Panc1 (cell line): ENCODE measurements at regions not wholly inside any gene's neighbourhood (a gene's known extent, or its start where the extent isn't known, plus 50 kb on each side); places are given as distances from the start of the nearest gene placed in this dataset.

Source experiments
- ATAC-seq: fragments of 200-7000 bp; cut with Tn5 transposase; 2 replicates; pipeline ENCODE4 v1.9.1; 2020; ENCODE audit warnings: mild to moderate bottlenecking, moderate library complexity
- BruUV-seq: library from RNA; stranded (reverse); fragments of 400-500 nt; replicated peaks from 2 replicates; lab custom pipeline; 2021; lab: Mats Ljungman, UMichigan
- CTCF ChIA-PET: fragments of 300-600 bp; sonication (Branson Sonifier 250); formaldehyde crosslinking; loops from one replicate; lab custom pipeline; 2022; ENCODE audit warnings: antibody characterized with exemption; lab: Charles Lee
- POLR2A ChIA-PET: fragments of 300-600 bp; sonication (Branson Sonifier 250); formaldehyde crosslinking; loops from one replicate; lab custom pipeline; 2022; ENCODE audit warnings: antibody characterized with exemption; lab: Charles Lee
- DNase-seq: peaks from one replicate; pipeline ENCODE4 v3.0.0-alpha.2; 2010; ENCODE audit warnings: low read depth, low spot score
- H3K27ac ChIP-seq: 2 replicates; pipeline ENCODE4 v1.5.1; 2011; ENCODE audit warnings: mild to moderate bottlenecking, low read length, inconsistent platforms
- H3K27me3 ChIP-seq: fragments of 200-500 bp; sonication (Bioruptor generic); 2 replicates; pipeline ENCODE4 v1.6.0; 2014; ENCODE audit warnings: low read length, inconsistent platforms; ENCODE audit not compliant: control insufficient read depth, insufficient read depth
- H3K36me3 ChIP-seq: fragments of 200-500 bp; sonication (Bioruptor generic); 2 replicates; pipeline ENCODE4 v1.5.1; 2014; ENCODE audit warnings: inconsistent platforms, mild to moderate bottlenecking, low read length, moderate library complexity; ENCODE audit not compliant: control insufficient read depth, insufficient read depth
- H3K4me1 ChIP-seq: 2 replicates; pipeline ENCODE4 v1.5.1; 2011; ENCODE audit warnings: inconsistent platforms, mild to moderate bottlenecking, low read length, moderate library complexity; ENCODE audit not compliant: control insufficient read depth, insufficient read depth
- H3K4me3 ChIP-seq, 2 experiments: 2 replicates each; pipeline ENCODE4 v1.5.1; 2011 to 2012; ENCODE audit warnings: low read depth in 2 of 2, low read length in 2 of 2, mild to moderate bottlenecking in 2 of 2, inconsistent platforms in 1 of 2, moderate library complexity in 1 of 2
- H3K9me3 ChIP-seq: fragments of 200-500 bp; sonication (Bioruptor generic); 2 replicates; pipeline ENCODE4 v1.5.1; 2014; ENCODE audit warnings: low read depth, mild to moderate bottlenecking, inconsistent platforms, low read length, moderate library complexity; ENCODE audit not compliant: control insufficient read depth, insufficient read depth
- POLR2AphosphoS5 ChIP-seq: IDR thresholded peaks from 2 replicates; pipeline ENCODE4 v1.6.1; 2012; ENCODE audit warnings: mild to moderate bottlenecking, low read depth, low read length, moderate library complexity
- SIN3A ChIP-seq: IDR thresholded peaks from 2 replicates; pipeline ENCODE4 v1.6.1; 2012; ENCODE audit warnings: low read depth, mild to moderate bottlenecking, low read length, moderate library complexity, borderline replicate concordance; ENCODE audit not compliant: insufficient read depth
- TCF7L2 ChIP-seq: IDR thresholded peaks from 2 replicates; pipeline ENCODE4 v1.6.1; 2011; ENCODE audit warnings: mild to moderate bottlenecking, low read depth, low read length, inconsistent platforms
- in situ Hi-C: cut with HindIII; loops from 2 replicates; pipeline ENCODE4 v1.10.0; 2016; ENCODE audit warnings: low sequenced_read_pairs, low pct_unique_long_range_greater_than_20kb
- intact Hi-C: fragments of 100-400 bp; cut with micrococcal nuclease; formaldehyde crosslinking; loops from one replicate; pipeline ENCODE4 v1.10.0; 2022; ENCODE audit not compliant: unreplicated experiment
- TF ChIP-seq, protein P1 (sequence below): fragments of 450-650 bp; IDR thresholded peaks from 2 replicates; pipeline ENCODE4 v1.5.1; 2017; ENCODE audit warnings: mild to moderate bottlenecking
- TF ChIP-seq, protein P2 (sequence below), 2 experiments: IDR thresholded peaks; 2 replicates each; pipeline ENCODE4 v1.6.1; 2011 to 2012; ENCODE audit warnings: low read depth in 2 of 2, control low read depth in 1 of 2, low read length in 1 of 2, mild to moderate bottlenecking in 1 of 2, moderate library complexity in 1 of 2; ENCODE audit not compliant: insufficient read depth in 1 of 2

DNA sequence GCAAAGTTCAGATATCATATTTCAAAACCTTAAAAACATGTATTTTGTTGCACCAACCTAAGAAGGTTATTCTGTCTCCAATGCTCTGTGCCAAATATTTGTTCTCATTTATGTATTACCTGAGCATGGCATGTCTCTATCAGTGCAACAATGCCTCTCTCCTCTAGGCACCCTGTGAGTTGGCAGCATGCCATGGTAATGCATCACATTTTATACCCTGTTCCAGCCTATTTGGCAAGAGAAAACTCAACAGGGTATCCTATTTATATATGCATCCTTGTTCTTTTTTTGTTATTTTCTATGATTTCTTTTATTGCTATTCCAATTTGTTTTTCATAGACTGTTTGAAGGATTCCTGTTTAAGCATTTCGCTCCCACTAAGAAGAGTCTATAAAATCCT is 126.3 kb upstream of the NRXN1 start:
- POLR2A ChIA-PET = no interaction called here
- Histone ChIP-seq H3K4me1 (no peaks in the 10 kb centered on the region), H3K27ac (no peak overlapping the region), H3K27me3 (no peaks in the 10 kb centered on the region), H3K36me3 (no peaks in the 10 kb centered on the region), H3K9me3 (no peaks in the 10 kb centered on the region), H3K4me3 (no peak overlapping the region)
- no peak for DNase-seq
- CTCF ChIA-PET = no interaction called here
- intact Hi-C loops (no loop called here), in situ Hi-C loops (no loop called here)
- no TSS peak for BruUV-seq
- TF ChIP-seq POLR2AphosphoS5 (no peak), TCF7L2 (no peak), SIN3A (no peak)
- TF ChIP-seq, protein P1, sequence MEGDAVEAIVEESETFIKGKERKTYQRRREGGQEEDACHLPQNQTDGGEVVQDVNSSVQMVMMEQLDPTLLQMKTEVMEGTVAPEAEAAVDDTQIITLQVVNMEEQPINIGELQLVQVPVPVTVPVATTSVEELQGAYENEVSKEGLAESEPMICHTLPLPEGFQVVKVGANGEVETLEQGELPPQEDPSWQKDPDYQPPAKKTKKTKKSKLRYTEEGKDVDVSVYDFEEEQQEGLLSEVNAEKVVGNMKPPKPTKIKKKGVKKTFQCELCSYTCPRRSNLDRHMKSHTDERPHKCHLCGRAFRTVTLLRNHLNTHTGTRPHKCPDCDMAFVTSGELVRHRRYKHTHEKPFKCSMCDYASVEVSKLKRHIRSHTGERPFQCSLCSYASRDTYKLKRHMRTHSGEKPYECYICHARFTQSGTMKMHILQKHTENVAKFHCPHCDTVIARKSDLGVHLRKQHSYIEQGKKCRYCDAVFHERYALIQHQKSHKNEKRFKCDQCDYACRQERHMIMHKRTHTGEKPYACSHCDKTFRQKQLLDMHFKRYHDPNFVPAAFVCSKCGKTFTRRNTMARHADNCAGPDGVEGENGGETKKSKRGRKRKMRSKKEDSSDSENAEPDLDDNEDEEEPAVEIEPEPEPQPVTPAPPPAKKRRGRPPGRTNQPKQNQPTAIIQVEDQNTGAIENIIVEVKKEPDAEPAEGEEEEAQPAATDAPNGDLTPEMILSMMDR = no peak
- TF ChIP-seq, protein P2, sequence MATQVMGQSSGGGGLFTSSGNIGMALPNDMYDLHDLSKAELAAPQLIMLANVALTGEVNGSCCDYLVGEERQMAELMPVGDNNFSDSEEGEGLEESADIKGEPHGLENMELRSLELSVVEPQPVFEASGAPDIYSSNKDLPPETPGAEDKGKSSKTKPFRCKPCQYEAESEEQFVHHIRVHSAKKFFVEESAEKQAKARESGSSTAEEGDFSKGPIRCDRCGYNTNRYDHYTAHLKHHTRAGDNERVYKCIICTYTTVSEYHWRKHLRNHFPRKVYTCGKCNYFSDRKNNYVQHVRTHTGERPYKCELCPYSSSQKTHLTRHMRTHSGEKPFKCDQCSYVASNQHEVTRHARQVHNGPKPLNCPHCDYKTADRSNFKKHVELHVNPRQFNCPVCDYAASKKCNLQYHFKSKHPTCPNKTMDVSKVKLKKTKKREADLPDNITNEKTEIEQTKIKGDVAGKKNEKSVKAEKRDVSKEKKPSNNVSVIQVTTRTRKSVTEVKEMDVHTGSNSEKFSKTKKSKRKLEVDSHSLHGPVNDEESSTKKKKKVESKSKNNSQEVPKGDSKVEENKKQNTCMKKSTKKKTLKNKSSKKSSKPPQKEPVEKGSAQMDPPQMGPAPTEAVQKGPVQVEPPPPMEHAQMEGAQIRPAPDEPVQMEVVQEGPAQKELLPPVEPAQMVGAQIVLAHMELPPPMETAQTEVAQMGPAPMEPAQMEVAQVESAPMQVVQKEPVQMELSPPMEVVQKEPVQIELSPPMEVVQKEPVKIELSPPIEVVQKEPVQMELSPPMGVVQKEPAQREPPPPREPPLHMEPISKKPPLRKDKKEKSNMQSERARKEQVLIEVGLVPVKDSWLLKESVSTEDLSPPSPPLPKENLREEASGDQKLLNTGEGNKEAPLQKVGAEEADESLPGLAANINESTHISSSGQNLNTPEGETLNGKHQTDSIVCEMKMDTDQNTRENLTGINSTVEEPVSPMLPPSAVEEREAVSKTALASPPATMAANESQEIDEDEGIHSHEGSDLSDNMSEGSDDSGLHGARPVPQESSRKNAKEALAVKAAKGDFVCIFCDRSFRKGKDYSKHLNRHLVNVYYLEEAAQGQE (IDR thresholded peaks at IDR 0.05; ENCODE audit: insufficient read depth in 1 of 2, low read depth in 2 of 2, low read length in 1 of 2) = no peak
- no peak for ATAC-seq

DNA sequence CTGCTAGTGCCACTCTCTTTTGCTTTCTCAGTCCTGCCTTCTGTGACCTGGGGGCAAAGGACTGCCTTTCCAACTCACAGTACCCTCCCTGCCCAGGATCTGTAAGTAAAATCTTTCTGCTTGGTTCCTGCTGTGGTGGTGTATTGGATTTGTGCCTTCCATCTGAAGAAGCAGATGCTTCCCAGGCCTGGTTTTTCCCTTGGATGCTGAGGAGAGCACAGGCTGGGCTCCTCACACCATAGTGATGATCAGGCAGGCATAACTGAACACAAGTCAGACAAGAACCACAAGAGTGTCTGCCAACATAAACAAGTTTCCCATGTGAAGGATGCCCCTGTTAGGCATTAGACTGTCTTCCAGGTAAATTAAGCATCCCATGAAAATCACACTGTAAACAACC is 121.3 kb upstream of the NRXN1 start:
- H3K36me3 ChIP-seq = no peaks in the 10 kb centered on the region
- ATAC-seq (no peak), DNase-seq (no peak)
- H3K9me3 ChIP-seq = no peaks in the 10 kb centered on the region
- ChIA-PET POLR2A (no interaction called here), CTCF (no interaction called here)
- in situ Hi-C loops = no loop called here
- intact Hi-C loops = no loop called here
- no TSS peak for BruUV-seq
- H3K27me3 ChIP-seq = no peaks in the 10 kb centered on the region
- TF ChIP-seq POLR2AphosphoS5 (no peak), SIN3A (no peak), TCF7L2 (no peak)
- TF ChIP-seq, protein P2 (IDR thresholded peaks at IDR 0.05; ENCODE audit: insufficient read depth in 1 of 2, low read depth in 2 of 2, low read length in 1 of 2) = no peak
- TF ChIP-seq, protein P1 = no peak
- no peak overlapping the region for H3K4me3 ChIP-seq
- no peaks in the 10 kb centered on the region for H3K4me1 ChIP-seq
- H3K27ac ChIP-seq = no peak overlapping the region
